ENCODE measurements at regions not wholly inside any gene's neighbourhood (a gene's known extent, or its start where the extent isn't known, plus 50 kb on each side); places are given as distances from the start of the nearest gene placed in this dataset.

DNA sequence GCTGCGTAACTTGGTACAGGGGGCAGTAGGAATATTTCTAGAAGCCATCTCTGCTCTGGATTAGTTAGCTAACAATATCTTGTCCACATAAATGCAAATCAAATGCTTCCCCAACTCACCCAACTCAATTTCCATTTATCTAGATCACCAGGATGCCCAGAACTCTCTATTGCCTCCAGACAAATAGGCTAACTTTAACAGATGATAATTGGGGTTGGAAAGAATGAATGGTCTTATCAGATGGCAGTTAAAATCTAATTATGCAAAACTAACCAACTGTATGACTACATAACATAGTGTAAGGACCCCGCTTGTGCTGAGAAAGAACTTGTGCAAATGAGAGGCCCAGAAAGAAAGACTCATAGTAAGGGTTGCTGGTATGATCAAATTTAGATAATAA, 1024.8 kb downstream of the PLA2G4A start:
- intact Hi-C loops (cut with DNase I), result no loop called here
- no peak overlapping the region for H3K4me3 ChIP-seq
- no peaks in the 10 kb centered on the region for H3K4me1 ChIP-seq
- 82% methylated on average over 2 of the region's 2 CpGs for WGBS (ENCODE audit: insufficient coverage, low coverage, low lambda C conversion rate, missing lambda C conversion rate)
- H3K9me3 ChIP-seq, result no peaks in the 10 kb centered on the region
- H3K27ac ChIP-seq, result no peak overlapping the region
- H3K27me3 ChIP-seq, result no peaks in the 10 kb centered on the region
- ATAC-seq (no peak), DNase-seq (no peak)
- TF ChIP-seq, protein P1, sequence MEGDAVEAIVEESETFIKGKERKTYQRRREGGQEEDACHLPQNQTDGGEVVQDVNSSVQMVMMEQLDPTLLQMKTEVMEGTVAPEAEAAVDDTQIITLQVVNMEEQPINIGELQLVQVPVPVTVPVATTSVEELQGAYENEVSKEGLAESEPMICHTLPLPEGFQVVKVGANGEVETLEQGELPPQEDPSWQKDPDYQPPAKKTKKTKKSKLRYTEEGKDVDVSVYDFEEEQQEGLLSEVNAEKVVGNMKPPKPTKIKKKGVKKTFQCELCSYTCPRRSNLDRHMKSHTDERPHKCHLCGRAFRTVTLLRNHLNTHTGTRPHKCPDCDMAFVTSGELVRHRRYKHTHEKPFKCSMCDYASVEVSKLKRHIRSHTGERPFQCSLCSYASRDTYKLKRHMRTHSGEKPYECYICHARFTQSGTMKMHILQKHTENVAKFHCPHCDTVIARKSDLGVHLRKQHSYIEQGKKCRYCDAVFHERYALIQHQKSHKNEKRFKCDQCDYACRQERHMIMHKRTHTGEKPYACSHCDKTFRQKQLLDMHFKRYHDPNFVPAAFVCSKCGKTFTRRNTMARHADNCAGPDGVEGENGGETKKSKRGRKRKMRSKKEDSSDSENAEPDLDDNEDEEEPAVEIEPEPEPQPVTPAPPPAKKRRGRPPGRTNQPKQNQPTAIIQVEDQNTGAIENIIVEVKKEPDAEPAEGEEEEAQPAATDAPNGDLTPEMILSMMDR (IDR thresholded peaks at IDR 0.05), result no peak
- no peak for TF ChIP-seq POLR2A (IDR thresholded peaks at IDR 0.05)
- no peaks in the 10 kb centered on the region for H3K36me3 ChIP-seq

DNA sequence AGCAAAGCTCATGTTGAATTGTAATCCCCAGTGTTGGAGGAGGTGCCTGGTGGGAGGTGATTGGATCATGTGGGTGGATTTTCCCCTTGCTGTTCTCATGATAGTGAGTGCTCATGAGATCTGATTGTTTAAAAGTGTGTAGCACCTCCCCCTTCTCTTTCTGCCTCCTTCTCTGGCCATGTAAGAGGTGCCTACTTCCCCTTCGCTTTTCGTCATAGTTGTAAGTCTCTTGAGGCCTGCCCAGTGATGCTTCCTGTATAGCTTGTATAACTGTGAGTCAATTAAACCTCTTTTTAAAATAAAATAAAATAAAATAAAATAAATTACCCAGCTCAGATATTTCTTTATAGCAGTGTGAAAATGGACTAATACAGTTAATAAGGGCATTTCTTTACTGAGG, 1025.7 kb downstream of the PLA2G4A start:
- DNase-seq, result no peak
- Histone ChIP-seq H3K27ac (no peak overlapping the region), H3K36me3 (no peaks in the 10 kb centered on the region), H3K9me3 (no peaks in the 10 kb centered on the region), H3K4me3 (no peak overlapping the region), H3K4me1 (no peaks in the 10 kb centered on the region), H3K27me3 (no peaks in the 10 kb centered on the region)
- 59% methylated on average over 2 of the region's 2 CpGs for WGBS (ENCODE audit: insufficient coverage, low coverage, low lambda C conversion rate, missing lambda C conversion rate)
- intact Hi-C loops (cut with DNase I), result no loop called here
- no peak for ATAC-seq
- no peak for TF ChIP-seq POLR2A (IDR thresholded peaks at IDR 0.05)
- TF ChIP-seq, protein P1 (IDR thresholded peaks at IDR 0.05), result no peak

DNA sequence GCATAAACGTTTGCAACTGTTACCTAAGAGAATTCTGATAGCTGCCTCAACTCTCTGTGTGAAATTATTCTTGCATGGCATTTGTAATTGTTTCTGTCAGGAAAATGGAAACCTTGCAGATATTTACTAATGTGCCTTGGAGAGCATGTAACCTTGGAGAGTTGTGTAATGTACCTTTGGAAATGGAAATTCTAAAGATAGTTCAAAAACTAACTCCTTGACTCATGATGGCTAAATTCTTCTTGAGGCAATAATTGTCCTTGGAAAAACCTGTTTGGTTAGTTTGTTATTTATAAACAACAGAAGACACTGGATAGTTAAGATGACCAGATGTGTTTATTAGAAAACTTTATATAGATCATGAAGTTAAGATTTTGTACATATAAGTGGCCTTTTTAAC, 1033.8 kb downstream of the PLA2G4A start:
- no peak for DNase-seq
- H3K4me3 ChIP-seq, result no peak overlapping the region
- intact Hi-C loops (cut with DNase I), result no loop called here
- TF ChIP-seq, protein P1 (IDR thresholded peaks at IDR 0.05), result no peak
- no peak for TF ChIP-seq POLR2A (IDR thresholded peaks at IDR 0.05)
- no peak for ATAC-seq
- 12% methylated on average over 1 of the region's 1 CpG for WGBS (ENCODE audit: insufficient coverage, low coverage, low lambda C conversion rate, missing lambda C conversion rate)
- no peaks in the 10 kb centered on the region for H3K27me3 ChIP-seq
- H3K4me1 ChIP-seq, result no peaks in the 10 kb centered on the region
- no peaks in the 10 kb centered on the region for H3K9me3 ChIP-seq
- no peak overlapping the region for H3K27ac ChIP-seq
- no peaks in the 10 kb centered on the region for H3K36me3 ChIP-seq

DNA sequence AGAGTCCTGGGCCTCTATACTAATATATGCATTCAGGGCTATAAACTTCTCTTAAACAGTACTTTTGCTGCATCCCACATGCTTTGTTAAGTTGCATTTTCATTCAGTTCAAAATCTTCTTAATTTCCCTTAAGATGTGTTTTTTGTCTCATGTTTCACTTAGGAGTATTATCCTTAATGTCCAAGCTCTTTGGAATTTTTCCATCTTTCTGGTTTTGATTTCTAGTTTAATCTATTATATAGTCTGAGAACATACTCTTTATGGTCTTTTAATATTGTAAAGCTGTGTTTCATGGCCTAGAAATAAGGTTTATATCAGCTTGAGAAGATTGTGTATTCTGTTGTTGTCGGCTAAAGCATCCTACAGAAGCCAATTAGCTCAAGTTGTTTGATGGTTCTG, 1041.8 kb downstream of the PLA2G4A start:
- no peak for DNase-seq
- TF ChIP-seq, protein P1 (IDR thresholded peaks at IDR 0.05), result no peak
- no peak for TF ChIP-seq POLR2A (IDR thresholded peaks at IDR 0.05)
- Histone ChIP-seq H3K36me3 (no peaks in the 10 kb centered on the region), H3K27ac (no peak overlapping the region), H3K27me3 (no peaks in the 10 kb centered on the region), H3K9me3 (no peaks in the 10 kb centered on the region), H3K4me3 (no peak overlapping the region), H3K4me1 (no peaks in the 10 kb centered on the region)
- ATAC-seq, result no peak
- intact Hi-C loops (cut with DNase I), result no loop called here
- WGBS (ENCODE audit: insufficient coverage, low coverage, low lambda C conversion rate, missing lambda C conversion rate), result 73% methylated on average over 1 of the region's 1 CpG

DNA sequence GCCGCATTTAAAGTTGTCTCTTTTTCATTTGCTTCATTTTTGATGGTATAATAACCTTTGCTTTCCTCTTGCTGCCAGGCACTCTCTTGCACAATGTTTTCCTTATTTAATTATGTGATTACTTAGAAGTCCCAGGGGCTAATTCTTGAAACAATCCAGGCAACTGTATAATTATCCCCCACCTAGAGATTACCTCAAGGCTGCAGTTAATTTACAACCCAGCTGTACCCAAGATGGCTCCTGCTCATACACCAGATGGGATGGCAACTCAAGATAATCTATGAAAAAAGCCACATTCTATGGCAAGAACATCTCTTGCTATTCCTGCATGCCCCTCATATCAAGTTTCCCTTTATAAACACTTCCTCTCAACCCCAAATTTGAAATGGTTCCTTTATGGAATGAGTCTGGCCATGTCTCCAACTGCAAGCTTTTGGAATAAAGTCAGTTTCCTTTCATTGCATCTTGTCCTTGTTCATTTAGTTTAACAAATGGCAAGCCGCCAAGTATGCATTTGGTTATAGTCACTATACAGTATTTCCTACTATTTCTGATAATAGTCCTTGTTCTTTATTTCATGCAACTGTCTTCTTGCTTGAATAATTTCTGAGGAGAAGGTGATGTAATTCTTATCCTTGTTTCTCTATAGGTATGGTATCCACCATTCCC, 1042.6 kb downstream of the PLA2G4A start:
- intact Hi-C loops (cut with DNase I), result no loop called here
- Histone ChIP-seq H3K4me1 (no peaks in the 10 kb centered on the region), H3K36me3 (no peaks in the 10 kb centered on the region), H3K27ac (no peak overlapping the region), H3K9me3 (no peaks in the 10 kb centered on the region), H3K4me3 (no peak overlapping the region), H3K27me3 (no peaks in the 10 kb centered on the region)
- 46% methylated on average over 2 of the region's 2 CpGs for WGBS (ENCODE audit: insufficient coverage, low coverage, low lambda C conversion rate, missing lambda C conversion rate)
- TF ChIP-seq, protein P1 (IDR thresholded peaks at IDR 0.05), result no peak
- no peak for ATAC-seq
- no peak for DNase-seq

All from right lobe of liver (tissue), 6 donors.